Activated B cell treated with CpG ODN at 0.5 μM for 24 hours (primary cell): ENCODE measurements at regions not wholly inside any gene's neighbourhood (a gene's known extent, or its start where the extent isn't known, plus 50 kb on each side); places are given as distances from the start of the nearest gene placed in this dataset.

Experiments used
- ATAC-seq: fragments of 200-7000 bp; cut with Tn5 transposase; one replicate; pipeline ENCODE4 v1.10.0; 2021; ENCODE audit warnings: low read depth, mild to moderate bottlenecking, moderate library complexity
- CTCF ChIA-PET: fragments of 350-600 bp; sonication (Branson Sonifier 250); formaldehyde crosslinking; loops from one replicate; lab custom pipeline; 2021; ENCODE audit warnings: antibody characterized with exemption; lab: Charles Lee
- POLR2A ChIA-PET: fragments of 350-600 bp; sonication (Branson Sonifier 250); formaldehyde crosslinking; loops from one replicate; lab custom pipeline; 2021; ENCODE audit warnings: antibody characterized with exemption; lab: Charles Lee
- DNase-seq: peaks from one replicate; pipeline ENCODE4 v3.0.0; 2022
- H3K27ac Mint-ChIP-seq: one replicate; pipeline ENCODE4 v1.8.0; 2020; ENCODE audit warnings: mixed read lengths
- H3K27me3 Mint-ChIP-seq: one replicate; pipeline ENCODE4 v1.8.0; 2021; ENCODE audit warnings: mixed read lengths
- H3K36me3 Mint-ChIP-seq: one replicate; pipeline ENCODE4 v1.8.0; 2021; ENCODE audit warnings: low read depth, mixed read lengths
- H3K4me1 Mint-ChIP-seq: one replicate; pipeline ENCODE4 v1.8.0; 2021; ENCODE audit warnings: mixed read lengths
- H3K4me3 Mint-ChIP-seq: one replicate; pipeline ENCODE4 v1.8.0; 2020; ENCODE audit warnings: mild to moderate bottlenecking, mixed read lengths
- H3K9me3 Mint-ChIP-seq: one replicate; pipeline ENCODE4 v1.8.0; 2020; ENCODE audit warnings: mixed read lengths
- CTCF ChIP-seq: fragments of 200-600 bp; IDR thresholded peaks from one replicate; pipeline ENCODE4 v1.8.0; 2022; ENCODE audit warnings: antibody characterized with exemption, mild to moderate bottlenecking
- intact Hi-C: fragments of 100-400 bp; cut with micrococcal nuclease; formaldehyde crosslinking; loops from one replicate; pipeline ENCODE4 v1.15.1; 2024

GRCh38 chr13:105127732-105128131 lies 1407.7 kb downstream of the EFNB2 start:
- ATAC-seq (no peak), DNase-seq (no peak)
- Mint-ChIP-seq H3K36me3 (no peaks in the 10 kb centered on the region), H3K4me1 (no peaks in the 10 kb centered on the region), H3K4me3 (no peak overlapping the region), H3K27me3 (no peaks in the 10 kb centered on the region), H3K9me3 (no peaks in the 10 kb centered on the region), H3K27ac (no peak overlapping the region)
- intact Hi-C loops: no loop called here
- CTCF ChIA-PET: no interaction called here
- POLR2A ChIA-PET: no interaction called here
- TF ChIP-seq CTCF: no peak

- POLR2A ChIA-PET: no interaction called here
- Mint-ChIP-seq H3K4me1 (no peaks in the 10 kb centered on the region), H3K9me3 (no peaks in the 10 kb centered on the region)
Observed at GRCh38 chr13:105121221-105121620, 1414.2 kb downstream of the EFNB2 start.

GRCh38 chr13:105118426-105118985 lies 1417.0 kb downstream of the EFNB2 start:
- H3K9me3 Mint-ChIP-seq: peaks cover 5% of the 10 kb centered on the region
- ChIA-PET CTCF (no interaction called here), POLR2A (no interaction called here)
- H3K27ac Mint-ChIP-seq: no peak overlapping the region
- ATAC-seq (no peak), DNase-seq (no peak)
- H3K36me3 Mint-ChIP-seq: no peaks in the 10 kb centered on the region
- no peaks in the 10 kb centered on the region for H3K27me3 Mint-ChIP-seq
- TF ChIP-seq CTCF: no peak
- H3K4me1 Mint-ChIP-seq: no peaks in the 10 kb centered on the region
- intact Hi-C loops: no loop called here
- no peak overlapping the region for H3K4me3 Mint-ChIP-seq

More at GRCh38 chr13:105121221-105121620, 1414.2 kb downstream of the EFNB2 start:
- Mint-ChIP-seq H3K27ac (no peak overlapping the region), H3K4me3 (no peak overlapping the region), H3K36me3 (no peaks in the 10 kb centered on the region), H3K27me3 (no peaks in the 10 kb centered on the region)
- intact Hi-C loops: no loop called here
- CTCF ChIA-PET: no interaction called here
- no peak for ATAC-seq
- TF ChIP-seq CTCF: no peak
- no peak for DNase-seq

GRCh38 chr13:105116966-105117365 lies 1418.5 kb downstream of the EFNB2 start:
- Mint-ChIP-seq H3K9me3 (peaks cover 5% of the 10 kb centered on the region), H3K27ac (no peak overlapping the region), H3K4me1 (no peaks in the 10 kb centered on the region), H3K4me3 (no peak overlapping the region), H3K36me3 (no peaks in the 10 kb centered on the region), H3K27me3 (no peaks in the 10 kb centered on the region)
- DNase-seq (no peak), ATAC-seq (no peak)
- POLR2A ChIA-PET: no interaction called here
- no peak for TF ChIP-seq CTCF
- CTCF ChIA-PET: no interaction called here
- intact Hi-C loops: no loop called here

- Mint-ChIP-seq H3K27ac (no peak overlapping the region), H3K36me3 (no peaks in the 10 kb centered on the region), H3K9me3 (peaks cover 5% of the 10 kb centered on the region), H3K27me3 (no peaks in the 10 kb centered on the region), H3K4me3 (no peak overlapping the region), H3K4me1 (no peaks in the 10 kb centered on the region)
- ATAC-seq (no peak), DNase-seq (no peak)
- ChIA-PET CTCF (no interaction called here), POLR2A (no interaction called here)
- intact Hi-C loops: no loop called here
- TF ChIP-seq CTCF: no peak
Observed at GRCh38 chr13:105112561-105112960, 1422.9 kb downstream of the EFNB2 start.
